HL-60 (cell line): ENCODE measurements at regions not wholly inside any gene's neighbourhood (a gene's known extent, or its start where the extent isn't known, plus 50 kb on each side); places are given as distances from the start of the nearest gene placed in this dataset.

Experiments
- GABPA ChIP-seq: IDR thresholded peaks from 2 replicates; pipeline ENCODE4 v1.6.1; 2012; ENCODE audit warnings: low read depth
- POLR2AphosphoS5 ChIP-seq: IDR thresholded peaks from 2 replicates; pipeline ENCODE4 v1.6.1; 2012; ENCODE audit warnings: low read depth
- SPI1 ChIP-seq: IDR thresholded peaks from 2 replicates; pipeline ENCODE4 v1.6.1; 2012; ENCODE audit warnings: low read depth, mild to moderate bottlenecking, borderline replicate concordance
- TF ChIP-seq, protein P1 (sequence below): IDR thresholded peaks from one replicate; pipeline ENCODE4 v1.5.1; 2011; ENCODE audit warnings: low read length, control low read depth, inconsistent platforms; ENCODE audit not compliant: insufficient read depth
- TF ChIP-seq, protein P2 (sequence below): IDR thresholded peaks from 2 replicates; pipeline ENCODE4 v1.6.1; 2012; ENCODE audit warnings: low read depth; ENCODE audit not compliant: insufficient replicate concordance

DNA sequence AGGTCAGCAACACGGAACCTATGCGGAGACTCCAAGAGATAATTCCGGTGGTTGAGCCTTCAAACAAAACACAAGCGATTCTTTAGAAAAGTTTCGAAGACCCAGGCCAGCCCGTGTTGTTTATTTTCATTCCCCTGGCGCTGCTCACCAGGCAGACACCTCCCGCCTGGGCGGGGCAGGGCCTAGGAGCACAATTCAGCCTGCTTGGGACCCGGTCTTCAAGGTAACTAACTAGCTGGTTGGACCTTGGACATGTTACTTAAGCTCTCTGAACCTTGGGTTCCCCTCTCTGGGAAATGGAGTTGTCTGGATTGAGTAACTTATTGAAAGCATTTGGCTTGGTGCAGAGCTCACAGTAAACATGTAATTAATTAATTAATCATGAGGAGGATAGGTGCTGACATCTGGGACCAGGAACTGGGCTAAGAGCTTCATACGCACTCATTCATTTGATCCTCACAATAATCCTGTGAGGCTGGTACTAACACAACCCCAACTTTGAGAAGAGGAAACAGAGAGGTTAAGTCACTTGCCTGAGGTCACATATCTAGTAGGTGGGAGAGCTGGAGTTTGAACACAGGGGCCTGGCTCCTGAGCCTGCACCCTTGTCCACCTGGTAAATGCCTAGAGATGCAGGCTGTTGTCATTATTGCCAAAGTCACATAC, 125.3 kb upstream of the SMURF2 start:
- TF ChIP-seq, protein P1, sequence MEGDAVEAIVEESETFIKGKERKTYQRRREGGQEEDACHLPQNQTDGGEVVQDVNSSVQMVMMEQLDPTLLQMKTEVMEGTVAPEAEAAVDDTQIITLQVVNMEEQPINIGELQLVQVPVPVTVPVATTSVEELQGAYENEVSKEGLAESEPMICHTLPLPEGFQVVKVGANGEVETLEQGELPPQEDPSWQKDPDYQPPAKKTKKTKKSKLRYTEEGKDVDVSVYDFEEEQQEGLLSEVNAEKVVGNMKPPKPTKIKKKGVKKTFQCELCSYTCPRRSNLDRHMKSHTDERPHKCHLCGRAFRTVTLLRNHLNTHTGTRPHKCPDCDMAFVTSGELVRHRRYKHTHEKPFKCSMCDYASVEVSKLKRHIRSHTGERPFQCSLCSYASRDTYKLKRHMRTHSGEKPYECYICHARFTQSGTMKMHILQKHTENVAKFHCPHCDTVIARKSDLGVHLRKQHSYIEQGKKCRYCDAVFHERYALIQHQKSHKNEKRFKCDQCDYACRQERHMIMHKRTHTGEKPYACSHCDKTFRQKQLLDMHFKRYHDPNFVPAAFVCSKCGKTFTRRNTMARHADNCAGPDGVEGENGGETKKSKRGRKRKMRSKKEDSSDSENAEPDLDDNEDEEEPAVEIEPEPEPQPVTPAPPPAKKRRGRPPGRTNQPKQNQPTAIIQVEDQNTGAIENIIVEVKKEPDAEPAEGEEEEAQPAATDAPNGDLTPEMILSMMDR: no peak
- TF ChIP-seq SPI1 (no peak), GABPA (no peak), POLR2AphosphoS5 (no peak)
- TF ChIP-seq, protein P2, sequence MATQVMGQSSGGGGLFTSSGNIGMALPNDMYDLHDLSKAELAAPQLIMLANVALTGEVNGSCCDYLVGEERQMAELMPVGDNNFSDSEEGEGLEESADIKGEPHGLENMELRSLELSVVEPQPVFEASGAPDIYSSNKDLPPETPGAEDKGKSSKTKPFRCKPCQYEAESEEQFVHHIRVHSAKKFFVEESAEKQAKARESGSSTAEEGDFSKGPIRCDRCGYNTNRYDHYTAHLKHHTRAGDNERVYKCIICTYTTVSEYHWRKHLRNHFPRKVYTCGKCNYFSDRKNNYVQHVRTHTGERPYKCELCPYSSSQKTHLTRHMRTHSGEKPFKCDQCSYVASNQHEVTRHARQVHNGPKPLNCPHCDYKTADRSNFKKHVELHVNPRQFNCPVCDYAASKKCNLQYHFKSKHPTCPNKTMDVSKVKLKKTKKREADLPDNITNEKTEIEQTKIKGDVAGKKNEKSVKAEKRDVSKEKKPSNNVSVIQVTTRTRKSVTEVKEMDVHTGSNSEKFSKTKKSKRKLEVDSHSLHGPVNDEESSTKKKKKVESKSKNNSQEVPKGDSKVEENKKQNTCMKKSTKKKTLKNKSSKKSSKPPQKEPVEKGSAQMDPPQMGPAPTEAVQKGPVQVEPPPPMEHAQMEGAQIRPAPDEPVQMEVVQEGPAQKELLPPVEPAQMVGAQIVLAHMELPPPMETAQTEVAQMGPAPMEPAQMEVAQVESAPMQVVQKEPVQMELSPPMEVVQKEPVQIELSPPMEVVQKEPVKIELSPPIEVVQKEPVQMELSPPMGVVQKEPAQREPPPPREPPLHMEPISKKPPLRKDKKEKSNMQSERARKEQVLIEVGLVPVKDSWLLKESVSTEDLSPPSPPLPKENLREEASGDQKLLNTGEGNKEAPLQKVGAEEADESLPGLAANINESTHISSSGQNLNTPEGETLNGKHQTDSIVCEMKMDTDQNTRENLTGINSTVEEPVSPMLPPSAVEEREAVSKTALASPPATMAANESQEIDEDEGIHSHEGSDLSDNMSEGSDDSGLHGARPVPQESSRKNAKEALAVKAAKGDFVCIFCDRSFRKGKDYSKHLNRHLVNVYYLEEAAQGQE: no peak
